ENCODE measurements at regions not wholly inside any gene's neighbourhood (a gene's known extent, or its start where the extent isn't known, plus 50 kb on each side); places are given as distances from the start of the nearest gene placed in this dataset.
A peak's percentile ranks its signal among the peaks of the same experiment; 100 is the strongest.

- no peak for TF ChIP-seq CTCF (conservative IDR thresholded peaks at IDR 0.05; ENCODE audit: low read depth)
- DNase-seq (ENCODE audit: low spot score): no peak
- H3K27ac ChIP-seq: no peak overlapping the region
- ChIA-PET POLR2A (ENCODE audit: low non-redundant PET) (no interaction called here), CTCF (no interaction called here)
Observed at GRCh38 chr11:104588446-104588845, 309.8 kb downstream of the CASP12 start.

- no peak for TF ChIP-seq CTCF (conservative IDR thresholded peaks at IDR 0.05; ENCODE audit: low read depth)
Observed at GRCh38 chr11:104584823-104585222, 313.4 kb downstream of the CASP12 start.

GRCh38 chr11:104583857-104584256 lies 314.4 kb downstream of the CASP12 start:
- CTCF ChIA-PET: interaction anchor here (0.7 kb wide), 1 partner anchor 1183 kb away, joined by 3 read pairs; no protein-coding TSS in a partner anchor
- H3K27ac ChIP-seq: no peak overlapping the region
- no peak for DNase-seq (ENCODE audit: low spot score)
- no peak for TF ChIP-seq CTCF (conservative IDR thresholded peaks at IDR 0.05; ENCODE audit: low read depth)
- POLR2A ChIA-PET (ENCODE audit: low non-redundant PET): no interaction called here

More at GRCh38 chr11:104584823-104585222, 313.4 kb downstream of the CASP12 start:
- CTCF ChIA-PET: no interaction called here
- POLR2A ChIA-PET (ENCODE audit: low non-redundant PET): no interaction called here
- no peak overlapping the region for H3K27ac ChIP-seq
- DNase-seq (ENCODE audit: low spot score): no peak

- ChIA-PET CTCF (no interaction called here), POLR2A (ENCODE audit: low non-redundant PET) (no interaction called here)
- TF ChIP-seq CTCF (conservative IDR thresholded peaks at IDR 0.05; ENCODE audit: low read depth): no peak
- no peak overlapping the region for H3K27ac ChIP-seq
- DNase-seq (ENCODE audit: low spot score): no peak
Observed at GRCh38 chr11:104582431-104582830, 315.8 kb downstream of the CASP12 start.

- ChIA-PET POLR2A (ENCODE audit: low non-redundant PET) (interaction anchor here (0.6 kb wide), 1 partner anchor 130 kb away, joined by 3 read pairs; no protein-coding TSS in a partner anchor), CTCF (no interaction called here)
- no peak overlapping the region for H3K27ac ChIP-seq
Observed at GRCh38 chr11:104581246-104581980, 316.8 kb downstream of the CASP12 start.

GRCh38 chr11:104573441-104573990 lies 324.7 kb downstream of the CASP12 start:
- TF ChIP-seq CTCF (conservative IDR thresholded peaks at IDR 0.05; ENCODE audit: low read depth): no peak
- H3K27ac ChIP-seq: no peak overlapping the region
- POLR2A ChIA-PET (ENCODE audit: low non-redundant PET): no interaction called here
- DNase-seq (ENCODE audit: low spot score): peak; percentile 23
- CTCF ChIA-PET: no interaction called here

More at GRCh38 chr11:104581246-104581980, 316.8 kb downstream of the CASP12 start:
- no peak for DNase-seq (ENCODE audit: low spot score)
- no peak for TF ChIP-seq CTCF (conservative IDR thresholded peaks at IDR 0.05; ENCODE audit: low read depth)
